ENCODE measurements at regions not wholly inside any gene's neighbourhood (a gene's known extent, or its start where the extent isn't known, plus 50 kb on each side); places are given as distances from the start of the nearest gene placed in this dataset.
A peak's percentile ranks its signal among the peaks of the same experiment; 100 is the strongest.
"Not testable (repeated sequence)": the region's sequence is repeated elsewhere in the genome, so short reads cannot be mapped to it uniquely, and the experiment has no call there.

DNA sequence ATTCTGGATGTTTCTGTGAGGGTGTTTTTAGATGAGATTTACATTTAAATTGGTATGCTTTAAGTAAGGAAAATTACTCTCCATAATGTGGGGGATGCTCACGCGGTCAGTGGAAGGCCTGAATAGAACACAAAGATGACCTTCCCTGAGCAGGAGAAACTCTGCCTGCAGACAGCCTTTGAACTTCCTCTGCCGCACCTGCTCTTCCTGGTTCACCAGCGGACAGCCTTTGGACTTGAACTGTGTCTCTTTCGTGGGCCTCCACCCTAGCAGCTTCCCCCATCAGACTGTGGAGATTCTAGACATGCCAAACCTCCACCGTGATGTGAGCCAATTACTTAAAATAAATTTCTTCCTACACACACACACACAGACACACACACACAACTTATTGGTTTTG lies 210.7 kb downstream of the EFCAB11 start:
- DNase-seq, result no peak

- no peak for DNase-seq
Measured at GRCh38 chr14:89740241-89740640, 214.3 kb downstream of the EFCAB11 start.

DNA sequence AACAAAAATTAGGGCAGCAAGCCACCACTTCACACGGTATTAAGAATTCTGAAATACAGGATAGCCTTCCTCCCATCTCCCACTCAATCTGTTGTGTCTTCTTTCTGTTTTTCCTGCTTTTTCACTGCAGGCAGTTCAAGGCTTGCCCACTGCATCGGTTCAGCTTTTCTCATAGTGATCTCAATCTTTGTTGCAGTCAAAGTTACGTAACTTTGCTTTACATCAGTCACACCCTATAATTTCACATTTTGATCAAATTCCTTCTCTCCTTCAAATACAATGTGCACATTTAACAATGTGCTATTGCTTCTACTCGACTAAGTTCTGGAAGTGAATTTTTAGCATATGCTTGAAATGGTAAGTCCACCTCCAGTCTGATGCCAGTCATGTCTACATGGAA lies 217.6 kb downstream of the EFCAB11 start:
- no peak for DNase-seq

DNA sequence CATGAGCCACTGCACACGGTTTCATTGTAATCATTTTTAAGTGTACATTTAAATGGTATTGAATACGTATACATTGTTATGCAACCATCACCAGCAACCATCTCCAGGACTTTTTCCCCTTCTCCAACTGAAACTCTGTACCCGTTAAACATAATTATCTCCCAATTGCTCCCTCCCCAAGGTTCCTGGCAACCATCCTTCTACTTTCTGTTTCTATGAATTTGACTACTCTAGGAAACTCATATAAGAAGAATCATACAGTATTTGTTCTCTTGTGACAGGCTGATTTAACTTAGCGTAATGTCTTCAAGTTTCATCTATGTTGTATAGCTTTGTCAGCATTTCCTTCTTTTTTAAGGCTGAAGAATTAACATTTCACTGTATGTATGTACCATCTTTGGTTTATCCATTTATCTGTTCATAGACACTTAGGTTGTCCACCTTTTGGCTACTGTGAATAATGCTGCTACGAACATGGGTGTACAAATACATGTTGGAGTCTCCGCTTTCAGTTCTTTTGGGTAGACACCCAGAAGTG lies 223.1 kb downstream of the EFCAB11 start:
- DNase-seq, result no peak

DNA sequence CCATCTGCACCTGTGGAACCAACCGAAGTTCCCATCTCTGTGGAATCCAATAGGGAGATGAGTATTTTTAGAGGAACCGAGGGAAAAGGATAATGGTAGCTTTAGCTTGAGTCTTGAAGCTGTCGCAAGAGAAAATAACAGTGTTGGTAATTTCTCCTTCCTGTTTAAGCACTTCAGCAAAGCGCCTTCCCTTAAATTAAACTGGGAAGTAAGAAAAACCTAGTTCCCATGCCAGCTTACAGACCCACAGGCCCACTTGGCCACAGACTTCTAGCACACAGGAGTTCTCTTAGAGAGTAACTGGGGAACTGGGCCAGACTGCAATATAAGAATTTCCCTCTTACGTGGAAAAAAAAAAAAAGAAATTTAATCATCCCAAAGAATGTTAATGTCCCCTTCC lies 223.8 kb downstream of the EFCAB11 start:
- DNase-seq, result no peak

DNA sequence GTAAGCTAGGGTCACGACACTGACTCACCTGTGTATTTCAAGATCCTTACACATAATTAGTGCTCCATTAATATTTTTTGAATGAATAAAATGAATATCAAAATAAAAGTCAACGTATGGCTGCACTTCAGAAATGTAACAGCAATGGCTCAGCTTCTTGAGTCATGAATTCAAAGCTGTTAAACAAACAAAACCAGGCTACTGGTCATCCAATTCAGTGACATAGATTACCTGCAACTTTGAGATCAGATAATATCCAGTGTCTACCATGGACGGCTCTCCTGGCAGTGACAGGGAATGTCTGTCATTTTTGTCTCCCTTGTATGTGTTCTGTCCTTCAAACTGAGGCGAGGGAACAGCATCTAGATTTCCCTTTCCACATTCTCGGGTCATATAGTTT lies 225.6 kb downstream of the EFCAB11 start:
- DNase-seq, result no peak

DNA sequence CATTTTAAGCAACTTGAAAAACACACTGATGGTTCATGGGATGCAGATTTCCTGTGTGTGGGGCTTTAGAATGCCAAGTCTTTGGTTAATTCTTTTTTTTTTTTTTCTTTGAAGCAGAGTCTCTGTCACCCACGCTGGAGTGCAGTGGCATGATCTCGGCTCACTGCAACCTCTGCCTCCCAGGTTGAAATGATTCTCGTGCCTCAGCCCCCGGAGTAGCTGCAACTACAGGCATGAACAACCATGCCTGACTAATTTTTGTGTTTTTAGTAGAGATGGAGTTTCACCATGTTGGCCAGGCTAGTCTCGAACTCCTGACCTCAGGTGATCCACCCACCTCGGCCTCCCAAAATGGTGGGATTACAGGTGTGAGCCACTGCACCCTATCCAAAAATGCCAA lies 228.3 kb downstream of the EFCAB11 start:
- not testable (repeated sequence) for DNase-seq

DNA sequence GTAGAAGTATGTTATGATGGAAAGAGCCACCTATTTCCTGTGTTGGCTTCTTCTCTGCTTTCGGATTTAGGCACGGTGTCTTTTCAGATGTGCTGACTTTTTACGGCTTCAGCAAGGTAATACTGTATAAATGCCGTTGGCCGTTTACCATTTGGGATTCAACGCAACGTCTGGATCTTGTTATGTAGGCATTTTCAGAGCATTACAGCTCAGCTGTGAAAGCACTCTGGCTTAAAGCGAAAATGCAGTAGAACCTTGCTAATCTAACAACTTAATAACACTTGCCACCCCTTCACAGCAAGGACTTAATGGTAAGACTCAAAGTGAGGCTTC lies 229.9 kb downstream of the EFCAB11 start:
- DNase-seq, result peak in 1 of 5 donors; percentile 62

- no peak for DNase-seq
Measured at GRCh38 chr14:89723930-89724627, 230.5 kb downstream of the EFCAB11 start.

DNA sequence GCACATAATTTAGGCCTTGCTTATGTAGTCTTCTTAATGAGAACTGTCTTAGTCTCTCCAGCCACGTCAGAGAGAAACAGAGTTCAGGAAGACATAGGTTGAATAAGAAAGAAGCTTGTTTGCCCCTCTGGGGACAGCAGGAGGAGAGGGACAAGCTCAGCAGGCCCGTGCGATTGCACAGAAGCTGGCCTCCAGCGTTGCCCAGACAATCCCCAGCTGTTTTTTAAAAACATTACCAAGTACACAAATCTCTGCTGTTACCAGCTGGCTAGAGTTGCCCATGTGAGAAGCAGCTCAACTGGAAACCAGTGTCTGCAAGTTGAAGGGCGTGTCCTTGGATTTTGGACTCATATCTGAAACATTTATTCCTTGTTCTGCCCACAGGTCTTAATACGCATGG lies 232.6 kb downstream of the EFCAB11 start:
- DNase-seq, result no peak

GRCh38 chr14:89720741-89721729 lies 233.5 kb downstream of the EFCAB11 start:
- peak; percentile 31 to 95 (median 59) for DNase-seq

DNA sequence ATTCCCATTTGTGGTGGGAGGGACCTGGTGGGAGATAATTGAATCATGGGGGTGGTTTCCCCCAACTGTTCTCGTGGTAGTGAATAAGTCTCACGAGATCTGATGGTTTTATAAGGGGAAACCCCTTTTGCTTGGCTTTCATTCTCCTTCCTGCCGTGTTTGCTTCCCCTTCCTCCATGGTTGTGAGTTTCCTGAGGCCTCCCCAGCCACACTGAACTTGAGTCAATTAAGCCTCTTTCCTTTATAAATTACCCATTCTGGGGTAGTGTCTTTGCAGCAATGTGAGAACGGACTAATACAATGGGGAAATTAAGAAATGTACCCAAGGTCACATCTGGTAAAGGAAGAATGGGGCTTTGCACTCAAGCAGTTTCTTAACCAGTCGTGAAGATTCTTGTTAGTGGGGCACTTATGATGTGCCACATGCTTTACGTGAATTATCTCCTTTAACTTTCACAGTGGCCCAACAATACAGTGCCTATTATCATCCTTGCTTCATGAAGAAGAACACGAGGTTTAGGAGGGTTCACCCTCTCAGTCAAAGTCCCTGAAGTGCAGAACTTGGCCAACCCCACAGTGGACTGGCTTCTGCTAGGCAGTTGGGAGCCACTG lies 234.3 kb downstream of the EFCAB11 start:
- DNase-seq, result peak in 1 of 5 donors; percentile 53

DNA sequence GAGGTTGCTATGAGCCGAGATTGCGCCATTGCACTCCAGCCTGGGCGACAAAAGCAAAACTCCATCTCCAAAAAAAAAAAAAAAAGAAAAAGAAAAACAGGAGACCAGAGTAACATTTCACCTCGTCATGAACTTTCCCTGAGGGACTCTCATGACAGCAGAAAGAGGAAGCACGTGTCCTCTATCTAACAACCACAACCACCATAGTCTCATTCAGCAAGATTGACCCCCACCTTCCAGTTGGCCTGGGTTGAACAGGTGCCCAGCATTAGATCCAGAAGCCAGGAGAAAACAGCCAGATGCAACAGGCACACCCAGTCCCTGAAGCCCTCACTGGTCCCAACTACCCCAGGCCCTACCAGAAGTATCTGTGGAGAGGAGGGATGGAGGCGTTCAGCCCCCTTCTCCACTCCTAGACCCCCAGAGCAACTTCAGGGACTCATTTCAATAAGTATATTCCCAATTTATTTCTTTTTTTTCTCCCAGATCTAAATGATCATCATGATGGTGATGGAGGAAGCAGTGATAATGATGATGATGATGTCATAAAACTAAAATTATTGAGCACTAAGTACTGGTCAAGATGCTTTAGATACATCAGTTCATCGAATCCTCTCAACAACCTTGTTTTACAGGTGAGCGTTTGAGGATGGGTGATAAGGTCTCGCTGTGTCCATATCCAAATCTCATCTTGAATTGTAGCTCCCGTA lies 235.0 kb downstream of the EFCAB11 start:
- DNase-seq, result no peak

- no peak for DNase-seq
Measured at GRCh38 chr14:89708982-89709625, 245.4 kb downstream of the EFCAB11 start.

DNA sequence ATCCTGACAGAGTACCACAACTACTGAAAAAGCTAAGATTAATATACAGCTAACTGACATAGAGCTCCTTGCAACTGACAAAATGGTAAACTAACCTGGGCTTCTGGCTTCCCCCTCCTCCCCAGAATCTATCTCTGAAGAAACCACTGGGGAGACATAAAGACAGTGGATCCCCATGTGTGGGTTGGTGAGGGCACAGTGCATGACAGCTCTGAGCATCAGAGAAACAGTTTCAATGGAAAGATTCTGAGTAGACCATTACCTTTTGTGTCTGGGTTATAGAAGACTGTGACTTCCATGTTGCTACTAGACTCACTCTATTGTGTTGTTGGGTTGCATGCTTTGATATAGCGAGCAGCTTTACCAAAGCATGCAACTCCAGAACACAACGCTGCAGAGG lies 247.4 kb downstream of the EFCAB11 start:
- DNase-seq, result no peak

GRCh38 chr14:89702876-89703200 lies 251.7 kb downstream of the EFCAB11 start:
- DNase-seq, result no peak

DNA sequence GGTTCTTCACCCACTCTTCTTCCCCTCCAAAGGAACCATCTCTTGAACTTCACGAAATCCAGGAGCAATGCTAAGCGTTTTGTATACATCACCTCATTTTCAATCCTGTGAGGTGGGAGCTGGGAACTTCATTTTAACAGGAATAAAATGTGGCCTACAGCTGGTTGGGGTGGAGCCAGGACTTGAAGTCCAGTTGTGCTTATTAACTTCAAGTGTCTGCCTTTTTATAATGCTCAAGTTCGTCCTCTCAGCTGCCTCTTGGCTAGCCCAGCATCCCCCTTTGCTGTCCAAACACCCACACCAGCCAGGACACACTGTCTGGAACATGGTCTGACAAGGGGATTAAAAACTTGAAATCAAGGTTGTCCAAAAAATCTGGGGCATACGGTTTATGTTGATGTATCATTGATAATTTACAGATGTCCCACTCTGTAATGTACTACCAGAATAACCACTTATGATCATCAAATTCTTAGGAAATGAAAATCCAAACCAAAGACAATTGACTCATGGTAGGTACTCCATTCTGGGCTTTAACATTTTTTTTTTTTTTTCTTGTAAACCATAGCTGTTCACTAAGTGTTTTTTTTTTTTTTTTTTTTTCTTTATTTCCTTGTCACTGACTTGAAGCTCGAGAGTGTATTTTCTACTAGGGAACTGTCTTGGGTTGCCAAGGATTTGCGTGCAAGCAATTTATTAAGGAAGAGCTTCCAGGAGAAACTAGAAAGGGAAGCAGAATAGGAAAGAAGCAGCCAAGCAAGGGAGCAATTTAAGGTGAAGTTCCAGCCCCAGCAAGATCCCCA lies 252.3 kb downstream of the EFCAB11 start:
- no peak for DNase-seq

DNA sequence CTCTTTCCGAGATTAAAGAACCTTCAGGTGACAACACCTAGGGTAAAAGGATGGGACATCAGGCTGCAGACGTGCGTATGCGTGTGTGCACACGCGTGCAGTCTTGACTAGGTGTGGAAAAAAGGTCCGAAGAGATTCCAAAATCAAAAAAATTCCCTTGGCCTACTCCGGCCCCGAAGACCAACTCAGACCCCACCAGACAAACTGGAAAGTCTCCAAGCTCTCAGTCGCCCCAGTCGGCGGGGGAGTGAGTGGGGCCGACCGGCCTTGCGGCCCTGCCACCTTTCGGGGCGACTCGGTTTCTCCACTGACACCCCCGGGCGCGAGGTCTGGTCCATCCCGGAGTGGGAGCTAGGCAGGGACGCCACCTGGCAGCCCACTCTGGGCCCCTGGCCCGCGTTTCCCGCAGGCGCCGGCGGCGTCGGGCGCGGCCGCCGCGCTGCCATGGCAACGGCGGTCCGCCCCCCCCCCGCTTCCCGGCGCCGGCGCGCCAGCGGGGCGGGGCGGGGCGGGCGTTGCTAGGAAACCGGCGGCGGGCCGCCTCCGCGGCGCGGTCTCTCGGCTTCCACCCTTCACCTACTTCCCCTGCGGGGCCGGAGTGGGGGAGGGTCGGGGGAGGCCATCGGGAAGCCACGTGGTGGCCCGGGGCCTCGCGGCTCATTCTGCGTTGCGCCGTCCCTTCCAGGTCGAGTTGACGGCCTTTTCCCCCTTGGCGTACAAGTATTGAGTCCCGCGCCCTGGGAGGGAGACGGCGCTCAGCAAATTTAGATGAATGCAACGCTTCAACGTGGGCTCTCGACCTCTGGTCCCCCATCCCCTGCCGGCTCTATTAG lies 253.1 kb downstream of the EFCAB11 start:
- peak; percentile 75 to 85 (median 77) for DNase-seq

- DNase-seq, result no peak
Measured at GRCh38 chr14:89700801-89701200, 253.7 kb downstream of the EFCAB11 start.

GRCh38 chr14:89699071-89699470 lies 255.5 kb downstream of the EFCAB11 start:
- DNase-seq, result no peak

All from T-helper 1 cell (primary cell).